NCI-H2081 treated with DMSO at 0.1 percent for 48 hours (cell line): ENCODE measurements at regions not wholly inside any gene's neighbourhood (a gene's known extent, or its start where the extent isn't known, plus 50 kb on each side); places are given as distances from the start of the nearest gene placed in this dataset.

Source experiments
- DNase-seq: peaks from one replicate; lab custom pipeline; 2025; lab: John Stamatoyannopoulos, UW

DNA sequence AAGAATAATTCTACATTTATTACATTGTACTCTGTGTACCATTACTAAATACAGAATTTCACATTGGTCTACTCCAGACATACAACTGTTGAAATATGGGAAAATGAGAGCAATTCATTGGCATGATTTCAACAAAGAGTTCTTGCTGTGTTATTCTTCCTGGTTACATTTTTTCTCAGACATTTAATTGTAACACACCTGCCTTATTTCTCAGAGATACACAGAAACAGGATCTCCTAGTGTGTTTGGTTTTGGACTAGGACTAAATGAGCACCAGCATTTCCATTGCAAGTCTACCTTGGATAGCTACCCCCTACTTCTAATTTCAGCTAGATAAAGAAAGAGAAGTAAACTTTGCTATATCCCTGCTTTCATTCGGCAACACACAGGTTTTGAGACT lies 274.3 kb upstream of the CNTN4 start:
- no peak for DNase-seq

DNA sequence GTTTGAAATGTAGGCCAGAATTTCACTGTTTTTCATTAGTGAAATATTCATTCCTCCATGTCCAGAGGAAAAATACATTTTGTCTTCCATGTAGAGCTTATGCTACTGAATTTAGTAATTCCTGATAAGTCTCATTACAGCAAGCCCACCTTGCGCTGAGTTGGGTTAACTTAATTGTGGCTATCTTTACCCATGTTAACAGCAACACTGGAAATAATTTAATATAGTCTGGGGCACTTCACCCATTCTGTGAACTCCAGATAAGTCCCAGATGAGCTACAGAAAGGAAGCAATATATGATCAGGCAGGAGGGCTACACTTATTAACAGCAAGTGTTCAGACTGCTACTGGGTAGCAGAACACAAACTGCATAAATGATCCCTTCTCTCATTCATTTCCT lies 270.1 kb upstream of the CNTN4 start:
- no peak for DNase-seq

DNA sequence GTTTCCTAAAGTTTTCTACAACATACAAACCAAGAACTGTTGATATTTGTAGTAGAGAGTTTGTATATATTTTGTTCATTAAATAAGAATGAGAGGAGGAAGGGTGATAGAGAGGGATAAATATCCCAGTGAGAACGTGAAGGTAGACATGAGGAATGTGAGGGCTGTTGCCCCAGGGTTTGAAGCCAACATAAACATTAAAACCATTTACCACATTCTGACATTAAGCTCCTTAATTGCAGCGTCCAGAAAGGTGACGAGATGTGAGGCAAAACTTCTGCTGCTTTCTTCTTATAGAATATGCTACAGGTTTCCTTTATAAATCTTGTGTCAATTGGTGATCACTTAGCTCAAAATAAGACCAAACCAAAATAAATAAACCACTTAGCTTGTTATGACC lies 267.8 kb upstream of the CNTN4 start:
- no peak for DNase-seq

DNA sequence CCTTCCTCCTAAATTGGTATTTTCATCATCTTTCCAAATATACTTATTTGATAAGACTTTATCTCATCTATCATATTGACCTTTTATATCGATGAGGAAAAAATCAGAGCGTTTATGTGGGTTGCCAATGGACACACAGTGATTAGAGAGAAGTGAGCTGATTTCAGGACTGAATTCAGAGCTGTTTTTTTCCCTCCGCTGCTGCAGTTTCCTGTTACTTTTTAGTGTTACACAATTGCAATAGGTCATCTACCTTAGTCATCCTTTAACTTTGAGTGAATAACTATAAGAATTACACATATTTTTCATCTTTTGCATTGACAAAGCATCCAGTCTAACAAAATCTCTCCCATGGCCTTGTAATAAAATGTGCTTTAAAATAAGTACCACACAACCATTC lies 266.3 kb upstream of the CNTN4 start:
- DNase-seq, result no peak

DNA sequence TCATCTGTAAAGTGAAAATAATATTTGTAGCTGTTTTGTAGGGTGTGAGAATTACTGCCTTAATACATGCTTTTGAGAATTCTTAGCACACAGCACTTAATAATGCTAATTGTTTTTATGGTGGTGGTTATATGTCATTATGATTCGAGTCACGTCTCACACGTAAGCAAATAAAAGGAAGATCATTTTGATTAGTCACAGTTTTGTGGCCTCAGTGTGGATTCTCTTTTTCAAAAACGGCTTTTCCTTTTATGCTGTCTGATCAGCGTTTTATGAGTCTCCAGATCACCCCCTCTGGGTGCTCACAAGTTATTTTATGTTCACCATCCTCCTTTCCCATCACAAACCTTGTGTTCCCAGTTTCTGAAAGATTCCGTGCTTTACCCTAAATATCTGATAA lies 255.6 kb upstream of the CNTN4 start:
- no peak for DNase-seq

DNA sequence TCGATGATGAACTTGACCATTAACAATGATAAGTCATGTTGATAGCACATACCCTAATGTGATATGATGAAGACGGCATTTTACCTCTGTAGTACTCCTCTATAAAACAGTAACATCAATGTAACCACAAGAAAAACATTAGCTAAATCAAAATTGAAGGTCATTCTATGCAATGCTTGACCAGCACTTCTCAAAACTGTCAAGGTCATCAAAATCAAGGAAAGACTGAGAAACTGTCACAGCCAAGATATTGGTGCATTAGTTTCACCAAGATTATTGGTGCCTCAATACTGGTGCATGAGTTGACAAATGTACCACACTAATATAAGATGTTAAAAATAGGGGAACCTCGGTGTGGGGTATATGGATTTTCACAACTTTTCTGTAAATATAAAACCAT lies 251.1 kb upstream of the CNTN4 start:
- DNase-seq, result no peak

DNA sequence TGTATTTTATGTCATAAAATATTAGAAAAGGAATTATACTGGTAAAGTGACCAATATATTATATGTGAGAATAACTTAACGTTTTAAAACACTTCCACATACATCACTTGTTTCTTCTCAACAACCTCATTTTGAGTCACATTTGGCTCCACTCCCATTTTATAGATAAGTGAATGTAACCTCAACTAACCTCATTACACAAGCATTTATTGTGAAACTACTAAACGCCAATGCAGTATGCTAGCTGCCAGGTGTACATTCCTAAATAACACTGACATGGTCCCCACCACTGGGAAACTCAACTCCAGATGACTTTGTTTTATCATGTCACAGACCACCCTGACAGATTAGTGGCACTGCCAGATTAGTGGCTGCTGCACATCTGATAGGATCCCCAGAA lies 249.7 kb upstream of the CNTN4 start:
- DNase-seq, result no peak

DNA sequence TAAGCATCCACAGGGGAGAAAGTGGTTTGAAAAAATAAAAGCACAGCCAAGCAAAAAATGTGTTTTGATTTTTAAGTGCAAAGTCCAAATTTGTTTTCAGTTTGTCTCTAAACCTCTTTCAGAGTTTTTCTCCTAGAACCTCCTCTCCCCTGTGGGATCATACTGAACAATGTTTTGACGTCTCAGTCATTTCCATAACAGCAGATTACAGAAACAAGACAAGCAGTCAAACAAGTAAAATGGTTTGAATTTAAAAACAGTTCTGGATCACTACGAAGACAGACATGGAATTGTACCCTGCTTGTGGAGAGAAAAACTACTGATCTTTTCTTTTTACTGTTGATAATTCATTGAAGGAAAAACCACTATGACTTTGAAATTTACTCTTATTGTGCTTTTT lies 245.7 kb upstream of the CNTN4 start:
- no peak for DNase-seq

DNA sequence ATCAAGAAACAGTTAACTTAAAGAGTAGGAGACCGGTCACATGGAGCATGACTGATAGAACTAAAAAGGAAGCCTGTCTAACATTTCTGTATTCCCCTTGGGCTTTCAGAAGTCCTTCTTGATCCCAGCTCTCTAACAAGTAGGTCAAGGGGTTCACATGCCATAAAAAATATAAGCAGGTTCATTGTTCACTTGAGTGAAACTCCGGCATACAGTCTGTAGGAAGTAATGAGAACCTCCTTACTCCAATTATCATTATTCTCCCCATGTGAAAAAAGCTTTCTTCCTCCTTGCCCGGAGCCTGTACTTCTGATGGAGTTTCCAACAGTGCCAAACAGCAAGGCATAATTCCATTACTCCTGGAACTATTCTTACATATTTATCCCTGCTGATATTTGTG lies 242.8 kb upstream of the CNTN4 start:
- DNase-seq, result no peak

DNA sequence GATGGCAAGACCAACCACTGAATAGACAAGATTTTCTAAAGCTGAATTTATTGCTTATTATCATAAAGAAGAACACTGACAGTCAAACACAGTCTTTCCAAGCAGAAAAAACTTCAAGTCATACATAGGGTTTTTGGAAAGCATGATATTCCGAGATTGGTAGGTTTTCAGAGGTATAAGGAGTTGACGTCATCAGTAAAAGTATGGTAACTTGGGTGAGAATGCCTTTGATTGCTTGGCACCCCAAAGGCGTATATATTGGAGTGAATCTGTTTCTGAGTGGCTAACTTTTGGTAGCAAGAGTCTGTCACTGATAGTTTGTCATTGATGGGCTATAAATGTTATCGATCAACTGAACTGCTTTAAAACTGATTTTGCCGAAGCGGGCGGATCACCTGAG lies 227.9 kb upstream of the CNTN4 start:
- DNase-seq, result no peak

DNA sequence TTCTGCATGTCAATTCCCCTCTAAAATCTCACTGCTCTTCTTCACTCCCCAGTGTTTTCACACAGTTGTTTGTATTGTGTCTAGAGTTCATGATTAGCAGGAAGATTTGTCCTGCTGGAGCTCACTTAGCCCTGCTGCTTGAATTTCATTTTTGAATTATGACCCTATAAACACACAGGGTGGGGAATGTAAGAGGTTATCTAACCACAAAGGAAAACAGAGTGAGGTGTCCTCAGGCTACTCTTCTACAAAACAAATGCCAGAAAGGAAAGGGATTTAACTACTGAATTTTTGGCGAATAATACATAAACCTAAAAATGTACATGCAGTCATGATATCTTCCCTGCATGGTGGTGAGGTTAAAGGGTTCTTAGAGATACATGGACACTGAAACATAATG lies 215.1 kb upstream of the CNTN4 start:
- DNase-seq, result no peak

DNA sequence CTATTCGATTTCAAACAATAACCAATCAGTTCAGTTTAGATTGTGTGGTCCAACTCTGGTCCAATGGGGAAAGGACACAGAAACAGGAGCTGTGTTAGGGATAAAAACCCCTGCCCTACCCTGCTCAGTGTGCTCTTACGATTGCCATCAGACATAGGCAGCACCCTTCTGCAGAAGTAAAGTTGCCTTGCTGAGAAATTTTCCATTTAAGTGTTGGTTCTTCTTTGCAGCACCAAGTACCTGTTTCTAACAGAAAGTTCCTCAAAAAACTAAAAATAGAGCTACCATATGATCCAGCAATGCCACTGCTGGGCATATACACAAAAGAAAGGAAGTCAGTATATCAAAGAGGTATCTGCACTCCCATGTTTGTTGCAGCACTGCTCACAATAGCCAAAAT lies 206.2 kb upstream of the CNTN4 start:
- DNase-seq, result no peak

DNA sequence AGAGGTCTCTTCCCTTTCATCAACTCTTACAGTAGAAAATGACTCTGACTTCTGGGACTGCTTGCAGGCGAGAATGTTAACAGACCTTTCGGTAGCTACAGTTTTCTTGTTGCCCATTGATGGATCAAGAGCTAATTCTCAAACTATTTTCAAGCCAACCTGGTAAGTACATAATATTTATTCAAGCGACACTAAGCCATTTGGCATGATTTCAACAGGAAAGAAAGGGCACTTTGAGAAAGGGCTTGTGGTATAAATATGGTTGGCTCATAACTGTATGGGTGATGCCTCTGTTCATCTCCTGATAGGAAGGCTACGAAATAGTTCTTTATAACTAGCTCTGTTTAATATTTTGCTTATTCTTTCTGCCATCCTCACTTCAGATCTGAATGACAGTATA lies 196.2 kb upstream of the CNTN4 start:
- DNase-seq, result no peak

DNA sequence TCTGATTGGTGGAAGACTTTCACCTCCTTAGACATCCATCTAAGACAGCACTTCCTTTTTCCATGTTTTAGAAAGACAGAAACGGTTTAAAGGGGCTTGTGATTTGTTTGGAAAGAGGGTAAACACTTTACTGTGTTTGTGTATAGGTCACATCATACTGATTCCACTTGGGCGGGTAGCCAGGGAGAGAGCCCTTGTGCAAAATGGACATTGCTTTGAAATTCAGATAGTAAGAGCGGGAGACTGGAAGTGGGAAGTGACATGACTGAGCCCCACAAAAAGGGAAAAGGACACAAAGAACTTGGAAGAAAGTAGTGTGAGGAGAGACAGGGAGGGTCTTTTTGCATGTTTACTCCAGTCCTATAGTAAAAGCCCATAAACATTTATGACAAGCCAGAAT lies 195.6 kb upstream of the CNTN4 start:
- no peak for DNase-seq

DNA sequence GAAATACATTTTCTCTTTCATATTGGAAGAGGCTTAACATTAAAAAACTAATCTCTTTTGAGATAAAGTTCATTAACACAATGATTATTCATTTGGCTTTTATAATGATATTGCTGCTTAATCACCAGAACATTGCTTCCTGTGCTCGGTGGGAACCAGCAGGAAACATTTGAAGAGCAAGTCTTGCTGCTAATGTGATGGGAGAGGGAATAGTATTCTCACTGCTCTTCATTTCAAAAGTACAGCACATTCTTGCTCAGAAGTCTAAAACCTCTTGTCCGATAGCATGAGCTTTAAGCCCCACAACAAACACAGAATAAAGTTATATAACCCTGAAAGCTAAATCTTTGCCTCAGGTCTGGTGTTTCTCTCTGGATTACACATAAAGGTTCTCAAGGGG lies 190.8 kb upstream of the CNTN4 start:
- DNase-seq, result no peak

DNA sequence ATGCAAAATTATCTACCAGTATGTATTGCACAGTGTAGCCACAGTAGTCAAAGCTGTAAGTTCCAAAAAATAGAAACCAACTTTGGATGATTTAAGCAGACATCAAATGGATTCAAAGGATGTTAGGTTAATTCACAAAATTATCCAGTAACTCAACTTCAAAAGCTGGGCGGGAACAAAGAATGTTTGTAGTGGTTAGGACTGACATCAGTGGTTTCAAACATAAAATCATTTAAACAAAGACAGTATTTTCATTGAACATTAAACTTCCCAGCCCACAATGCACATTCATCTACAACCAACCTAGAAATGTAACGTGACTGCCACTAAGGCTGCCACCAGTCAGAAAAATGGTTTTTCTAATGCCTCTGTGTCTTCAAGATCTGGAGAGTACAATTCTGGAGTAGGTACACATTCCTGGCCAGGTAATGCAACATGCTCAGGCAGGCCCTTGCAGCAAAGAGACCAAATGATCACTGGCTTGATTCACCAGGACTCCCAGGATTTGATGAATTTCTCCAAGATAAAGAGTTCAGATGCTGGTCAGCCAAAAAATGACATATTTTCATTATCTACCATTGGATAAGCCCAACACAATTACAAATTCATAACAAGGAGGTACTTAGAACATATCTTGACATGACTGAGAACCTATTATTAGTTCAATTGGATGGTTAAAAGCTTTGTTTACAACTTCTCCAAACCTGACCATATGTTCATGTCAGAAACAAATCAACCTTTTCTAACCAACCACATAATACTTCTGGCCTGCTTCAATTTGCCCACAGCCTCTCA lies 189.8 kb upstream of the CNTN4 start:
- DNase-seq, result no peak

DNA sequence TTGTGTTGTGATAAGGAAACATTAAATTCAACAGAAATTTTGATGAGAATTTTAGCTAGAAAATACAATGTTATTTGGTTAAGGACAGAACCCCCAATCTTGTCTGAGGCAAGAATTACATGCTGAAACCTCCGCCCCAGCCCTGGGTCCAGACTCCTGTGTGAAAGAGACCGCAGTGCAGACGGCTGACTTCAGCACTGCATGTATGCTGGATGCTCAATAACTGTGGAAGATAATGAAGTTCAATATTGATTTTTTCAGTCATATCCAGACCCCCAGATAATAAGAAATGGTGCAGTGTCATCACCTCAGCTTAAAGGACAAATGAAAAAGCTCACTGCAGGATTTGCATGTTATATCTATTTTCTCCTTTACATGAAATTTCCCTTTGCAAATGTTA lies 188.3 kb upstream of the CNTN4 start:
- no peak for DNase-seq

DNA sequence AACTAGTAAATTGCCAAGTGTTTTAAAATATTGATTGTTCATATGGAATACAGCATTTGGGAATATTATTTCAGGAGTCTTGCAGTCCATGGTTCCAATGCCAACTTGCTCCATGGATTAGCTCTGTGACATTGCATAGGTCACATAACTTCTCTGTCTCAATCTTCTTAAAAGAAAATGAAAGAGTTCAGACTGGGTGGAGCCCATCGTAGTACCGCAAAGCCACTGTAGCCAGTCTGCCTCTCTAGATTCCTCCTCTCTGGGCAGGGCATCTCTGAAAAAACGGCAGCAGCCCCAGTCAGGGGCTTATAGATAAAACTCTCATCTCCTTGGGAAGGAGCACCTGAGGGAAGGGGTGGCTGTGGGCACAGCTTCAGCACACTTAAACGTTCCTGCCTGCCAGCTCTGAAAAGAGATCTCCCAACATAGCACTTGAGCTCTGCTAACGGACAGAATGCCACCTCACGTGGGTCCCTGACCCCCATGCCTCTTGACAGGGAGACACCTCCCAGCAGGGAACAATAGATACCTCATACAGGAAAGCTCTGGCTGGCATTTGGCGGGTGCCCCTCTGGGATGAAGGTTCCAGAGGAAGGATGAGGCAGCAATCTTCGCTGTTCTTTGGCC lies 168.8 kb upstream of the CNTN4 start:
- DNase-seq, result no peak

DNA sequence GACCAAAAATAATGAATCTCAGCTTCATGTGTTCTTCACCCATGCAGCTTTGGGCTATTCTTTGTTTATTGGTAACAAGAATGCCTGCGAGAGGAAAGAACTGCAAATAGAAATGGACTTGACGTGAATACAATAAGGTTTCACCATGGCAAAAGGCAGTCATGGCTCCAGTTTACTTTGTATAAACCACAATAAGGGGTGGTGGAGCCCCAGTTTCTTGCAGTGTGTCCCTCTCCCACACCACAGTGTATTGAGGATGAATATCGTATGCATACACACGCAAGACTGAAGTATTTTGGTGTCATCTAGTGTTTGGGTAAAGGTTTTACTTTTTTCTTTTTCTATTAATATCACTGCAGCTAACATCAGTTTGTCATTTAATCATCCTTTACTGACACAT lies 159.7 kb upstream of the CNTN4 start:
- DNase-seq, result no peak

DNA sequence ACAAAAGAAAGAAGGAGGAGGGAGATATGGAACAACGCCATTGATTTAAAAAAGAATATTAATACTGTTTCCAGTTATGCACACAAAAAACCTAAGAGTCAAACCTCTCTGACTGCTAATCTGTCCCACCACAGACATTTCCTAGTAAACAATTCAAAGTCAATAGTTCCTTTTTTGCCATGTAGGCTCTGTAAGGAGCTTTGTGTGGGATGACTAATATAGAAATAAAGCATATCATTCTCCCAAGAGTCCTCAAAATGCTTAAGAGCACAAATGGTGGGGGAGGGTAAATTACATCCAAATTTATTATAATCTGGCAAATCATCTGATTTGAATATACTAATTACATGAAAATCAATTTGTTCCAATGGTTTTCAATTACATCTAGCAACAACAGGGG lies 155.9 kb upstream of the CNTN4 start:
- no peak for DNase-seq

DNA sequence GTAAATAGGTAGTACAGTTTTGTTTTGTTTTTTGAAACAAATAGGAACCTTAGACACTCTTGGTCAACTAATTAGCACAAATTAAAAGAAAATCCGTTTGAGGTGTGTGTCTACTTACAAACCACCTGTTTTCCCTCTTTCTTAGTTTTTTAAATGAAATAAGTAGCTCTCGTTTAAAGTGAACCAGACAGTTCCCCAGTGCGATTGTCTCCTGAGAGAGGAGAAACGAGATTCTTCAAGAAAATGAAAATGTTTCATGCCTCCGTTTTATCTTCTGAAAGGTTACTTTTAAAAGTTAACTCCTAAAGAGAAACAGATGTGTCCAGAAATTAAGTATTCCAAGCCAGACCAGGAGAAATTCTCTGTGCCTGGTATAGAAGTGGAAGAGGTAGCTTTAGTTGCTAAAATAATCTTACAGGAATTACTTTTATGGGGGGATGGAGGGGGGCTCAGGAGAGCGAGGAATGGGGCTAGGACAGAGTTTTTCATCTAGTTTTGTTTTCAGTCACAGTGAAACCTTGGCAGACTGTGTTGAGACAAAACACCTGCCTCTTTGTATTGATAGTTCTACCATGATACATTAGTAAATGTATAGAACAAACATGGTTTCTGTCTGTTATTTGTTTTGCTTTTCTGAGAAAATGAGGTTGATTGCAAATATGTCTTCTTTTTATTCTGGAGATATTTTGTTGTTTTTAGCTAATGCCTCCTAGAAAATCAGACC lies 155.1 kb upstream of the CNTN4 start:
- DNase-seq, result no peak

DNA sequence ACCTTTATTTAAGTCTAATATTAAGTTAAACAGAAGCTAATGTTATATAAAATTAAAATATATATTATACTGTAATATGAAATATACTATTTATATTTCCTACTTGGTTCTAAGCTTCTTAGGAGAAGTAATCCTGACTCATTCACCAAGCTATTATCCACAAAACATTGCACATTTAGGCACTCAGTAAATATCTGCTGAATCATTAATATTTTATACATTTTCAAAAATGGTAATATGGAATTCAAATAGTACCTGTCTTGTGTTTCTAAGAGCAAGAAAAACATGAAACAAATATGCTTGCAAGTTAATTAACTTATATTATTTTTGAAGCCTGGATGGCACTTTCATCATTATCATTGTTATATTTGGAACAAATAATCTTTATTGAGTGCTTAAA lies 153.0 kb upstream of the CNTN4 start:
- DNase-seq, result no peak

DNA sequence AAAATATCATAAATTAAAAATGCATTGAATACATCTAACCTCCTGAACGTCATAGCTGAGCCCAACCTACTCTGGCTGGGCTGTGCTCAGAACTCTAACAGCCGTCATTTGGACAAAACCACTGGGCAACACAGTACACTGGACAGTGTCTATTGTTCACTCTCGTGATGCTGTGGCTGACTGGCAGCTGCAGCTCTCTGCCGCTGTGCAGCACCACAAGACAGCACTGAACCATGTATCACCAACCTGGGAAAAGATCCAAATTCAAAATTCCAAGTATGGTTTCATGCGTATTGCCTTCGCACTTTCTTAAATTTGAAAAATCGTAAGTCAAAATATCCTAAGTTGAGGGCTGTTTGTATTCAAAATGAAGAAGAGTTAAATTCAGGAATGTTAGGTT lies 145.1 kb upstream of the CNTN4 start:
- DNase-seq, result no peak

DNA sequence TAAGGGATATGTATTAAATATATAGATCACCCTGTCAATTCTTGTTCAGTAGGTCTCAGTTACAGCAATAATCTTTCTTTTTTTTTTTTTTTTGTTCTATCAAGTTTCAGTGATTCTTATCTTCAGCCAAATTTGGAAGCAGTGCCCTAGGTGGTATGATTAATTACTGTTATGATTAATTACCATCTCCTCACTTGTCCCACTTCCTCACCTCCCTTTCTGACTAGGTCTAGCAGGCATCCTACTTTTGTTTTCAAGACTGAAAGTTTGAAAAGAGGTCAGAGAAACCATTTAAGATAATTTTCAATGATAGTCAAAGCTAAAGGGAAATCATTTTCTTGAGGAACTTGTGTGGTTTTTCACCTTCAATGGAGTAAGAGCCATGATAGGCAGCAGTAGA lies 144.0 kb upstream of the CNTN4 start:
- DNase-seq, result no peak
